ENCODE measurements at regions not wholly inside any gene's neighbourhood (a gene's known extent, or its start where the extent isn't known, plus 50 kb on each side); places are given as distances from the start of the nearest gene placed in this dataset.

GRCh38 chr9:23245067-23245466 is 581.0 kb downstream of the ELAVL2 start:
- no peak for TF ChIP-seq CTCF (IDR thresholded peaks at IDR 0.05; ENCODE audit: insufficient read depth, missing control alignments)
- FAIRE-seq (no peak), DNase-seq (ENCODE audit: insufficient read length, low spot score) (no peak)

GRCh38 chr9:23254404-23255184 is 571.4 kb downstream of the ELAVL2 start:
- FAIRE-seq (no peak), DNase-seq (ENCODE audit: insufficient read length, low spot score) (no peak)
- no peak for TF ChIP-seq CTCF (IDR thresholded peaks at IDR 0.05; ENCODE audit: insufficient read depth, missing control alignments)

GRCh38 chr9:23255346-23255745 is 570.7 kb downstream of the ELAVL2 start:
- no peak for DNase-seq (ENCODE audit: insufficient read length, low spot score)
- TF ChIP-seq CTCF (IDR thresholded peaks at IDR 0.05; ENCODE audit: insufficient read depth, missing control alignments): no peak
- FAIRE-seq: no peak

- no peak for DNase-seq (ENCODE audit: insufficient read length, low spot score)
- no peak for FAIRE-seq
- no peak for TF ChIP-seq CTCF (IDR thresholded peaks at IDR 0.05; ENCODE audit: insufficient read depth, missing control alignments)
Observed at GRCh38 chr9:23258569-23258968, 567.5 kb downstream of the ELAVL2 start.

GRCh38 chr9:23278561-23278960 is 547.5 kb downstream of the ELAVL2 start:
- no peak for TF ChIP-seq CTCF (IDR thresholded peaks at IDR 0.05; ENCODE audit: insufficient read depth, missing control alignments)
- no peak for FAIRE-seq
- DNase-seq (ENCODE audit: insufficient read length, low spot score): no peak

- TF ChIP-seq CTCF (IDR thresholded peaks at IDR 0.05; ENCODE audit: insufficient read depth, missing control alignments): no peak
- DNase-seq (ENCODE audit: insufficient read length, low spot score): no peak
- FAIRE-seq: no peak
Observed at GRCh38 chr9:23287390-23287789, 538.6 kb downstream of the ELAVL2 start.

GRCh38 chr9:23288545-23288944 is 537.5 kb downstream of the ELAVL2 start:
- no peak for TF ChIP-seq CTCF (IDR thresholded peaks at IDR 0.05; ENCODE audit: insufficient read depth, missing control alignments)
- DNase-seq (ENCODE audit: insufficient read length, low spot score) (no peak), FAIRE-seq (no peak)

Data from D721Med (cell line).